WTC11 (cell line): ENCODE measurements at regions not wholly inside any gene's neighbourhood (a gene's known extent, or its start where the extent isn't known, plus 50 kb on each side); places are given as distances from the start of the nearest gene placed in this dataset.

Experiments
- CTCF ChIP-seq: fragments of 200-600 bp; IDR thresholded peaks from 2 replicates; pipeline ENCODE4 v1.8.0; 2022; ENCODE audit warnings: antibody characterized with exemption
- IRF2 ChIP-seq: sonication (generic); formaldehyde crosslinking; IDR thresholded peaks from 2 replicates; pipeline ENCODE4 v1.8.0; 2022; ENCODE audit warnings: low read depth, missing genetic modification reagents, borderline replicate concordance
- PRDM15 ChIP-seq: sonication (generic); formaldehyde crosslinking; IDR thresholded peaks from 2 replicates; pipeline ENCODE4 v1.8.0; 2022; ENCODE audit warnings: missing genetic modification reagents
- SP1 ChIP-seq: sonication (generic); formaldehyde crosslinking; conservative IDR thresholded peaks from 2 replicates; pipeline ENCODE4 v1.8.1; 2022; ENCODE audit warnings: missing genetic modification reagents
- TF ChIP-seq, protein P1 (sequence below): sonication (generic); formaldehyde crosslinking; IDR thresholded peaks from 2 replicates; pipeline ENCODE4 v1.8.0; 2023; ENCODE audit warnings: mild to moderate bottlenecking, missing genetic modification reagents

DNA sequence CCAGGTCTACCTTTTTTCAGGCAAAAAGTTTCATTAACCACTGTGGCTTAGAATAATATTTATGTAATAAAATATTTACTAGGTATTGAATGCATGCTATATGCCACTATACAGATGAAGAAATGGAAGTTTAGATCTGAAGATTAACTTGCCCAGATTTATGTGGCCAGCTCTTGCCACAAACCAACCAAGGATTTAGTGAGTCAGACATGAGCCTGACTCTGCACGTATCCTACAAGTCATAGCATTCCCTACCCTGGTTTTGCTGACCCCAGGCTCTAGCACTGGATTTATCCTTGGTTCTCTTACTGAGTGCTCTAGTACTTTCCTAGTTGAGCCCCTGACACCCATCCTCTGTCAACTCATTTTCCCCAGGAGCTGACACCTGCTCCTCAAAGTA is 75.4 kb downstream of the ANKEF1 start:
- no peak for TF ChIP-seq CTCF
- no peak for TF ChIP-seq SP1 (CRISPR knock-in tag)
- TF ChIP-seq, protein P1, sequence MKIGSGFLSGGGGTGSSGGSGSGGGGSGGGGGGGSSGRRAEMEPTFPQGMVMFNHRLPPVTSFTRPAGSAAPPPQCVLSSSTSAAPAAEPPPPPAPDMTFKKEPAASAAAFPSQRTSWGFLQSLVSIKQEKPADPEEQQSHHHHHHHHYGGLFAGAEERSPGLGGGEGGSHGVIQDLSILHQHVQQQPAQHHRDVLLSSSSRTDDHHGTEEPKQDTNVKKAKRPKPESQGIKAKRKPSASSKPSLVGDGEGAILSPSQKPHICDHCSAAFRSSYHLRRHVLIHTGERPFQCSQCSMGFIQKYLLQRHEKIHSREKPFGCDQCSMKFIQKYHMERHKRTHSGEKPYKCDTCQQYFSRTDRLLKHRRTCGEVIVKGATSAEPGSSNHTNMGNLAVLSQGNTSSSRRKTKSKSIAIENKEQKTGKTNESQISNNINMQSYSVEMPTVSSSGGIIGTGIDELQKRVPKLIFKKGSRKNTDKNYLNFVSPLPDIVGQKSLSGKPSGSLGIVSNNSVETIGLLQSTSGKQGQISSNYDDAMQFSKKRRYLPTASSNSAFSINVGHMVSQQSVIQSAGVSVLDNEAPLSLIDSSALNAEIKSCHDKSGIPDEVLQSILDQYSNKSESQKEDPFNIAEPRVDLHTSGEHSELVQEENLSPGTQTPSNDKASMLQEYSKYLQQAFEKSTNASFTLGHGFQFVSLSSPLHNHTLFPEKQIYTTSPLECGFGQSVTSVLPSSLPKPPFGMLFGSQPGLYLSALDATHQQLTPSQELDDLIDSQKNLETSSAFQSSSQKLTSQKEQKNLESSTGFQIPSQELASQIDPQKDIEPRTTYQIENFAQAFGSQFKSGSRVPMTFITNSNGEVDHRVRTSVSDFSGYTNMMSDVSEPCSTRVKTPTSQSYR (CRISPR knock-in tag): no peak
- TF ChIP-seq IRF2 (CRISPR knock-in tag): no peak
- TF ChIP-seq PRDM15 (CRISPR knock-in tag): no peak
